ENCODE measurements at regions not wholly inside any gene's neighbourhood (a gene's known extent, or its start where the extent isn't known, plus 50 kb on each side); places are given as distances from the start of the nearest gene placed in this dataset.

GRCh38 chr3:75894234-75894633 lies 108.9 kb upstream of the ZNF717 start:
- TF ChIP-seq CTCF (IDR thresholded peaks at IDR 0.05; ENCODE audit: control extremely low read depth in 1 of 3, insufficient read depth in 1 of 3, low read depth in 1 of 3, low read length in 3 of 3), result no peak
- TF ChIP-seq SRF (IDR thresholded peaks at IDR 0.05; ENCODE audit: low read depth, low read length), result no peak
- no peak for TF ChIP-seq USF2 (IDR thresholded peaks at IDR 0.05; ENCODE audit: low read length)
- no peak for TF ChIP-seq POLR2AphosphoS5 (IDR thresholded peaks at IDR 0.05; ENCODE audit: low read depth, low read length)
- no peak for TF ChIP-seq SP2 (IDR thresholded peaks at IDR 0.05; ENCODE audit: low read length)
- TF ChIP-seq POLR2A (IDR thresholded peaks at IDR 0.05; ENCODE audit: control extremely low read depth in 1 of 2, low read depth in 2 of 2, low read length in 2 of 2), result no peak
- TF ChIP-seq YY1 (IDR thresholded peaks at IDR 0.05; ENCODE audit: low read depth, low read length), result no peak
- TF ChIP-seq TCF12 (IDR thresholded peaks at IDR 0.05; ENCODE audit: low read depth, low read length), result no peak
- no peak for TF ChIP-seq MAFK (IDR thresholded peaks at IDR 0.05; ENCODE audit: low read depth, low read length)
- no peak for TF ChIP-seq E2F6 (IDR thresholded peaks at IDR 0.05)
- TF ChIP-seq PHF8 (conservative IDR thresholded peaks at IDR 0.05; ENCODE audit: low read depth, low read length), result no peak
- TF ChIP-seq NRF1 (IDR thresholded peaks at IDR 0.05; ENCODE audit: low read depth, low read length), result no peak
- TF ChIP-seq RAD21 (IDR thresholded peaks at IDR 0.05 in 1 of 2, conservative IDR thresholded peaks at IDR 0.05 in 1 of 2; ENCODE audit: low read depth in 2 of 2, low read length in 2 of 2), result no peak
- TF ChIP-seq MAX (IDR thresholded peaks at IDR 0.05), result no peak

All from H1 (cell line).